ENCODE measurements at regions not wholly inside any gene's neighbourhood (a gene's known extent, or its start where the extent isn't known, plus 50 kb on each side); places are given as distances from the start of the nearest gene placed in this dataset.

DNA sequence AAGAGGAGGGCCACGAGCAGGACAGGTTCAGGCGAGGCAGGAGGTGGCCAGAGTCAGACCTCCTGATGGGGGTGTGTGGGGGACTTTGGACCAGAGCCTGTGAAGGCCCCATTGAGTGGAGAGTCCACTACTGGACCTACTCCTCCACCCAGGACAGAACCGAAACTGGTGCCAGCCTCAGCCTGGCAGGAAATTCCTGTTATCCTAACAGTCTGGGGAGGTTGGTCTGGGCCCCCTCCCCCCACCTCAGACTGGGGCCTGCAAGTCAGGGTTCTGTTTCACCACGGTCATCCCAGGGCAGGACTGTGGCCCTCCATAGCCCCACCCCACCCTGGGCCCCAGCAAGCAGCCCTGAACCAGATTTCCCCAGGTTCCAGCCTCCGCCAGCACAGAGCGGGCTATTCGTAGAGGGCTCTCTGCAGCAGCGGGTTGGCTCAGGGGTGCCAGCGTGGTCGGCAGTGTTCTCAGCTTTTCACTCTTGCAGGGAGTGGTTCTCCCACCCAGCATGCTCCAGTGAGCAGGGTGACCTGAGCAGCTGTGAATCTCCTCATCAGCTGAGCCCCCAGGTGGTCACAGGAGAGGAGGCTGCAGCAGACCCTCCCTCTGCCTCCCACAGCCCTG is 217.3 kb downstream of the TBC1D2B start:
- DNase-seq, result no peak

GRCh38 chr15:77859491-77860060 is 217.9 kb downstream of the TBC1D2B start:
- no peak for DNase-seq

DNA sequence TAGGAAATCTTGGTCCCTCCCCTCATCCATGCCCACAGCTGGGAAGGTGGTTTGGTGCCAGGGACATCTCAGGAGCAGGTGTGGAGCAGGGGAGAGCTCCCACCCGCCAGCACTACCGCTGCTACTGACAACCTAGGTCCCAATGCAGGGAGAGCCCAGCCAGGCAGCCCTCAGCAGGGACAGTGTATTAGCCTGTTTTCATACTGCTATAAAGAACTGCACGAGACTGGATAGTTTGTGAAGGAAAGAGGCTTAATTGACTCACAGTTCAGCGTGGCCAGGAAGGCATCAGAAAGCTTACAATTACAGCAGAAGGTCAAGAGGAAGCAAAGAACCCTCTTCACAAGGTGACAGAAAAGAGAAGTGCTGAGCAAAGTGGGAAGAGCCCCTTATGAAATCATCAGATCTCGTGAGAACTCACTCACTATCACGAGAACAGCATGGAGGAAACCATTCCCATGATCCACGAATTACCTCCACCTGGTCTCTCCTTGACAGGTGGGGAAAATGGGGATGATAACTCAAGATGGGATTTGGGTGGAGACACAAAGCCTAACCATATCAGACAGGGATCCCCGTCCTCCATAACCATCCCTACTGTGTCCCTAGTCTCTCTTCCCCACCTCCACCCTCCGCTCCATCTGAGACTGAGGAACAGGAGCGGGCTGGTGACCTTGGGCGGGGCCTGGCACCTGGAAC is 218.6 kb downstream of the TBC1D2B start:
- no peak for DNase-seq

DNA sequence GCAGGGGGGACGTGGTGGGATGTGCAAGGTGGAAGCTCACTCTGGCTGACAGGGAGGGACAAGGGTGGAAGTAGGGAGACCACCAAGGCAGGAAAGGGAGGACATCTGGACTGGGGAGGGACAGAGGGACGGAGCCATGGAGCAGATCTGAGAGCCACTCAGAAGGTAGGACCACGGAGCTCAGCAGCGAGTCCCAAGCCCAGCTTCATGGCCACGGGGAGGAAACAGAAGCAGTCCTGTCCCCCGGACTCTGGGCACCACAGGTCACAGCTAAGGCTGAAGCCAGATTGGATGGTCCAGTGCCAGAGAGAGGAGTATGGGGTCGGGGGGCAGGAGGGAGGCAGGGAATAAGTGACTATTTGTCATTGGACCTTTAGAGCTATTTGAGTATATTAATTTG is 220.1 kb downstream of the TBC1D2B start:
- no peak for DNase-seq

DNA sequence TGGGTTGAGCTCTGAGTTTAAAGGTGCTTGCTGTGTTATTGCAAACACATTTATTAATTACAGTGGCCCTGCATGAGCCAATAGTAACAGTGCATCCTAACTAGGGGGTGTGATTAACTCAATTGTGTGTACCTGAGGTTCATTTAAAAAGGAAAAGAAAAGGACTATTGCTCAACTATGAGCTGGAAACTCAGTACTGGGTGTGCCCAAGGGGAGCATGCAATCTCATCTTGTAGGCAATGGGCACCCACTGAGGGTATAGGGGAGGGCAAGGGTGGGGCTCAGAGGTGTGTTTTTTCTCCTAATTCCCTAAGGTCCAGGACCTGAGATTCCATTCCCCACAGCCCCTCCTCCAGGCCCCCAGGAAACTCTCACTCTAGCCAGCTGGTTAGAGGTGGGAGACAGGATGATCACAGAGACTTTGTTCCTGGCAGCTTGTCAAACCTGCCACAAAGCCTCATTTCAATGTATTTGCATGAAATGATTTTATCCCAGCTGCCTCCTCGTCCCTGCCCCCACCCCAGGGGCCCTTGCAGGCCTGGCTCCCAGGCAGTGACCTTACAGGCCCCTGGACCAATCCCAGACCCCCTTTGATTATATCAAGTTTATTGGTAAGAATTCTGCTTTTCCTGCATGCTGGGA is 220.7 kb downstream of the TBC1D2B start:
- no peak for DNase-seq

DNA sequence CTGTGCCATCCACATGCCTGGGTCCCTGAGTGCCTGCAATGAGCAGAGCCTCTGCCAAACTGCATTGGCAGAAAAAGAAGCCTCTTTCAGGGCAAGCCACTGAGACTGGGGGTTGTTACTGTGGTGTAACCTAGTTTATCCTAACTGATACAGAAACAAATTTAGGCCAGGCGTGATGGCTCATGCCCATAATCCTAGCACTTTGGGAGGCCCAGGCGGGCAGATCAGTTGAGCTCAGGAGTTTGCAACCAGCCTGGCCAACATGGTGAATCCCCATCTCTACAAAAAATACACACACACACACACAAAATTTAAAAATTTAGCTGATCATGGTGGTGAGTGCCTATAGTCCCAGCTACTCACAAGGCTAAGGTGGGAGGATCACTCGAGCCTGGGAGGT is 221.6 kb downstream of the TBC1D2B start:
- DNase-seq, result no peak

DNA sequence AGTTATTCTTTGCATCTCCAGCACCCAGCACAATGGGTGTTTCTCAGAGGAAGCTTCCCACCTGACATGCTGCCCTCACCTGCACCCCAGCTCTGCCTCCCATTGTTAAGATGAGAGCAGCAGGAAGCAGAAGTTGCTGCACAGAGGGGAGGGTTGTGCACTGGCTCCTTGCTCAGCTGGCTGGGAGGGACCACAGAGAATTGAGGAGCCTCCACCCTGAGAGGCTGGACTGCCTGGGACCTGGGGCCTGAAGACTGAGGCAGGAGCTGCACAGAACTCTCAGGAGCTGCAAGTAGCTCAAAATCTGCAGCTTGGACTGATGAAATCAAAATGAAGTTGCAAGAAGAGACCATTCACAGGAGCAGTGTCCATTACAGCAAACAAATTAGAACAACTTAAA is 222.3 kb upstream of the LINGO1 start:
- no peak for DNase-seq

DNA sequence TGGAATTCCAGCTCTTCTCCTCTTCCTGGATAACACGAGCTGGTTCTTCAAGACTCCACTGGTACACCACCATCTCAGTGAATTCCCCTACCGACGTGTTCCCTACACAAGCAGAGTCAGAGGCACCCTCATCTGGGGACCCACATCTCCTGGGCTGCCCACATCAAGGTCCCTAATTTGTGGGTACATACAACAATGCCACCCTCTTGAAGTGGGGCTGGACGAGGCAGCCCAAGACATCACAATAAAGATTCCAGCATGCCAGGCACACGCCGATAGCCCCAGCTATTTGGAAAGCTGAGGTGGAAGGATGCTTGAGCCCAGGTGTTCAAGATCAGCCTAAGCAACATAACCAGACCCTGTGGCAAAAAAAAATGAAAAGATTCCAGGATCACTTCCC is 221.2 kb upstream of the LINGO1 start:
- no peak for DNase-seq

DNA sequence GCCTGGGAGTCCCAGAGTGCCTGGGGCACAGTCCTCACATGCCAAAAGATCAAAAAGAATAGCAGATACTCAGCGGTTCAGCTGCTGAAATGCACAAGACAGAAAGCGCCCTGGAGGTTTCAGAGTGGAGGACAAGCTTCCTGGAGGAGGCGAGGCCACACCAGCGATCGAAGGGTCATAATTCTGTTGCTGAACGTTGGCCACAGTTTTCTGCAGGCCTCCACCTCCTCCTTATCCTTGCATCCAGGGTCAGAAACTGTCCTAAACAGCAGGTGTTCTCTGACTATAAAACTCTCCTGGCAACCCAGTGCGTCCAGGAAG is 220.3 kb upstream of the LINGO1 start:
- DNase-seq, result no peak

- no peak for DNase-seq
These were observed 219.7 kb upstream of the LINGO1 start for GRCh38 chr15:77852241-77853007.

- no peak for DNase-seq
These were observed 219.0 kb upstream of the LINGO1 start for GRCh38 chr15:77851691-77852090.

GRCh38 chr15:77851086-77851485 is 218.4 kb upstream of the LINGO1 start:
- DNase-seq, result no peak

DNA sequence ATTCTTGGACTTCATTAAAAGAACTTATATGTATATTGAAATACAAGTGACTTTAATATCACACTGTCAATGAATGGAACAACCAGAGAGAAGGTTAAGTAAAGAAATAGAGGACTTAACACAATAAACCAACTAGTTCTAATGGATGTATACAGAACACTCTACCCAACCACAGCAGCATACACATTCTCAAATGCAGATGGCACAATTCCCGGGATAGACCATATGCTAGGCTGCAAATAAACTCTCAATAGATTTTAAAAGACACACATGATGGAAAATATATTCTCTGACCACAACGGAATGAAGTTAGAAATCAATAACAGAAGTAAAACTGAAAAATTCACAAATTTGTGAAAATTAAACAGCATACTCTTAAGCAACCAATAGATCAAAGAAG is 214.3 kb upstream of the LINGO1 start:
- DNase-seq, result no peak

DNA sequence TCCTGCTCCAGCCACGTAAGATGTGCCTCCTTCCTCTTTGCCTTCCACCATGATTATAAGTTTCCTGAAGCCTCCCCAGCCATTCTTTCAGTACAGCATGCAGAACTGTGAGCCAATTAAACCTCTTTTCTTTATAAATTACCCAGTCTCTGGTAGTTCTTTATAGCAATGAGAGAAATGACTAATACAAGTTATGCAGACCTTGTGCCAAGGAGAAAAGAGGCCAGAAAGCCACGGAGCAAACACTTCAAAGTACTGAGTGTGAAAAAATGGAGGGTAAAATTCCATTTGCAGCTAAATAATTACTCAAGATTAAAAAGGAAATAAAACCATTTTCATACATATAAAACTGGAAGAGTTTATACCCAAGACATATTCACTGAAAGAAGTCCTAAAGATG is 213.6 kb upstream of the LINGO1 start:
- no peak for DNase-seq

GRCh38 chr15:77844798-77845446 is 212.2 kb upstream of the LINGO1 start:
- DNase-seq, result no peak

GRCh38 chr15:77843546-77843945 is 210.8 kb upstream of the LINGO1 start:
- no peak for DNase-seq

- no peak for DNase-seq
These were observed 208.5 kb upstream of the LINGO1 start for GRCh38 chr15:77840991-77841775.

DNA sequence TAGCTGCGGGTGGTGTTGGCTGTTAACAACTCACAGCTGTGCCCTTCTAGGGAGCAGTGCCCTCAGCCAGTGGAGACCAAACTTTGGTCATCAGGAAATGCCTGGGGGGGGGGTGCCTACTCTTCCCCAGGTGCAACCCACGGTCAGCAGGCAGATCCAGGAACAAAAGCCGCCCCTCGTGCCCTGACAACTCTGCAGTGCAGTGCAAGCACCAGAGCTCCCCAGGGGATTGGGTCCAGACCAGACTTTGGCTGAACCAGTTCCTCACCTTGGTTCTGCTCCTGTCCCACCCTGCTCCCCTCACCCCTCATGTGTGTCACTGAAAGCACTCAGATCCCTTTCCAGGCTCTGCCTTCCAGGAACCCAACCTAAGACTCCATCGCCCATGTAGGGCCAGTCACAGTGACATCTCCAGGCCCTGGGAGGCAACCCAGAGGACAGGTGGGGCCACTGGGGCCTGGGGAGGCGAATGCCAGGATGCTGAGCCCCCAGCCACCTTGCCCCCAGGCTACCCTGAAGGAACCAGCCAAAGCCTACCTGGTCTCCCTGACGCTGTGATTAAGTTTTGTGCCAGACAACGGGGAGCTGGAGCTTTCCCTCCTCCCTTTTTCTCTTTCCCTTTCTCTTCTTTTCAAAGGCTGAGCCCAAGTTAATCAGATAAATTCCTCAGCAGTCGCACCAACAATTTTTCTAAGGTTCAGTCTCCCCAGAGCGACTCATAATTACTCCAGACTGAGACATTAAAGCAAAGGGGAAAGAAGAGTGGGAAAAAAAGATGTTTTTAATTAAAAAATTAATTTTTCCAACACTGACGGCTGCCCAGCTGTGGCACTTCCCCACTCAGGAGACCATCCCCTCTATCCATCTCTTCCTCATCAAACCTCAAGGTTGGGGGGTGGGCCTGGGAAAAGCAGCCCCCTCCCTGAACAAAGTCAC is 207.5 kb upstream of the LINGO1 start:
- no peak for DNase-seq

DNA sequence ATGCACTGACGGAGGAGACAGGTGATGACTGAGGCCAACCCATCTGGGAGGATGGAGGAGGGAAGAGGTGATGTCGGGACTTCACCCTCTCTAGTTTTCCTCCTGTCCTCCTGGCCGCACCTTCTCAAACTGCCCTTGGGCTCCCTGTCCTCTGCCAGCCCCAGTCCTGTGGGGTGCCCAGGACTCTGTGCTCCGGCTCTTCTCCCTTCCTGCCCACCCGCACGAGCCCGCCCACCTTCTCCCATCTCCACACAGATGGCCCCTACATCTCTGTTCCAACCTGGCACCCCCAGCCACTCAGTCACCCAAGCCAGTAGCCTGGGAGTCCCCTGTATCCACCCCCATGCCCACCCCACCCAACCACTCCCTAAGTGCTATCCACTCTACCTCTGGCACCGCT is 206.7 kb upstream of the LINGO1 start:
- DNase-seq, result no peak

- no peak for DNase-seq
These were observed 205.9 kb upstream of the LINGO1 start for GRCh38 chr15:77838595-77838994.

GRCh38 chr15:77838061-77838460 is 205.3 kb upstream of the LINGO1 start:
- DNase-seq, result no peak
